GM23248 (cell line): ENCODE measurements at regions not wholly inside any gene's neighbourhood (a gene's known extent, or its start where the extent isn't known, plus 50 kb on each side); places are given as distances from the start of the nearest gene placed in this dataset.

Source experiments
- DNase-seq: peaks from one replicate; pipeline ENCODE4 v3.0.0-alpha.2; 2015
- H2AFZ ChIP-seq: fragments of 200-600 bp; sonication (generic); 2 replicates; pipeline ENCODE4 v1.6.1; 2016; ENCODE audit warnings: antibody characterized with exemption
- H3F3A ChIP-seq: fragments of 200-600 bp; sonication (generic); 2 replicates; pipeline ENCODE4 v1.6.1; 2016; ENCODE audit warnings: mild to moderate bottlenecking, antibody characterized with exemption, mixed run types; ENCODE audit not compliant: insufficient read depth
- H3K27ac ChIP-seq: fragments of 200-600 bp; sonication (generic); 2 replicates; pipeline ENCODE4 v1.5.1; 2016; ENCODE audit warnings: mild to moderate bottlenecking
- H3K27me3 ChIP-seq: fragments of 200-600 bp; sonication (generic); replicated peaks from 2 replicates; pipeline ENCODE4 v1.6.1; 2016; ENCODE audit warnings: mild to moderate bottlenecking; ENCODE audit not compliant: insufficient read depth
- H3K36me3 ChIP-seq: fragments of 200-600 bp; sonication (generic); 2 replicates; pipeline ENCODE4 v1.6.1; 2016; ENCODE audit warnings: low read depth, mild to moderate bottlenecking
- H3K4me1 ChIP-seq: fragments of 200-600 bp; sonication (generic); 2 replicates; pipeline ENCODE4 v1.6.1; 2016; ENCODE audit warnings: mild to moderate bottlenecking; ENCODE audit not compliant: insufficient read depth
- H3K4me2 ChIP-seq: fragments of 200-600 bp; sonication (generic); one replicate; pipeline ENCODE4 v1.6.1; 2016; ENCODE audit warnings: mild to moderate bottlenecking; ENCODE audit not compliant: unreplicated experiment
- H3K4me3 ChIP-seq: fragments of 200-600 bp; sonication (generic); 2 replicates; pipeline ENCODE4 v1.5.1; 2016; ENCODE audit warnings: mild to moderate bottlenecking
- H3K79me2 ChIP-seq: fragments of 200-600 bp; sonication (generic); 2 replicates; pipeline ENCODE4 v1.6.1; 2016; ENCODE audit warnings: mild to moderate bottlenecking; ENCODE audit not compliant: insufficient read depth
- H3K9ac ChIP-seq: fragments of 200-600 bp; sonication (generic); 2 replicates; pipeline ENCODE4 v1.6.1; 2016; ENCODE audit warnings: mild to moderate bottlenecking
- H3K9me2 ChIP-seq: fragments of 200-600 bp; sonication (generic); 2 replicates; pipeline ENCODE4 v1.6.1; 2016; ENCODE audit warnings: mixed run types, mild to moderate bottlenecking, moderate library complexity; ENCODE audit not compliant: insufficient read depth
- H3K9me3 ChIP-seq: fragments of 200-600 bp; sonication (generic); one replicate; pipeline ENCODE4 v1.6.1; 2017; ENCODE audit warnings: low read depth
- H4K20me1 ChIP-seq: fragments of 200-600 bp; sonication (generic); 2 replicates; pipeline ENCODE4 v1.6.0; 2016; ENCODE audit not compliant: insufficient read depth
- EZH2 ChIP-seq: fragments of 200-600 bp; sonication (generic); IDR thresholded peaks from 2 replicates; pipeline ENCODE4 v1.6.1; 2018; ENCODE audit warnings: antibody characterized with exemption, mild to moderate bottlenecking; ENCODE audit not compliant: insufficient read depth, poor library complexity, severe bottlenecking
- EZH2phosphoT487 ChIP-seq: fragments of 200-600 bp; sonication (generic); IDR thresholded peaks from 2 replicates; pipeline ENCODE4 v1.6.1; 2018; ENCODE audit warnings: antibody characterized with exemption, moderate library complexity, mild to moderate bottlenecking, low read depth; ENCODE audit not compliant: insufficient read depth
- WGBS, 2 experiments: methylation state at CpG; one replicate each; pipeline ENCODE4 v1.1.6; 2015 to 2017; ENCODE audit warnings: low lambda C conversion rate in 2 of 2, low coverage in 1 of 2; ENCODE audit errors: missing lambda C conversion rate in 2 of 2; 5-methylcytosine and 5-hydroxymethylcytosine counted together
- in situ Hi-C: fragments of 300-500 bp; cut with MboI; formaldehyde crosslinking; loops from 2 replicates; pipeline ENCODE4 v1.15.0; 2020

DNA sequence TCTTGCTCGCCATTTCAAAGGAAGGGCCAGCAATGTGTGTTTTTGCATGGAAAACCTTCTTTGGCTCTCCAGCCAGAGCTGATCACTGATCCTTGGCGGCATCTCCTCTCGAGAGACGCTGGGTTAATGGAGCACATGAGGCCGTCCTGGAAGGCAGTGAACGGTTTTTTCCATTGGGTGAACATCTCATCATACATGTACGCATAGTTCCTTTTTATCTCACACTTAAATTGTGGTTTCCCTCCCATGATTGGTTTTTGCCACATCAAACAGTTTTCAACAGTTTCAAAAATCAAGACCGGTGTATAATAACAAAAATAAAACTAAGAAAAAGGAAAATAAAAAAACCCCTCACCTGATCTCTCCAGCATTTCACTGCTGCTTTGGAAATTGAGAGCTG is 276.4 kb downstream of the TCF7L2 start:
- H3K27me3 ChIP-seq = 0 out of 2 replicates have a peak, but pooled peaks cover 4% of the 10 kb centered on the region
- H3F3A ChIP-seq = 0 out of 2 replicates have a peak, but pooled peaks cover 7% of the 10 kb centered on the region
- no peak overlapping the region for H3K9ac ChIP-seq
- no peaks in the 10 kb centered on the region for H3K9me2 ChIP-seq
- no peak overlapping the region for H3K4me2 ChIP-seq
- no peak overlapping the region for H3K27ac ChIP-seq
- H3K9me3 ChIP-seq = no peaks in the 10 kb centered on the region
- peaks cover 15% of the 10 kb centered on the region for H3K4me1 ChIP-seq
- H3K4me3 ChIP-seq = no peak overlapping the region
- DNase-seq = no peak
- H4K20me1 ChIP-seq = no peaks in the 10 kb centered on the region
- H2AFZ ChIP-seq = no peak overlapping the region
- no peaks in the 10 kb centered on the region for H3K36me3 ChIP-seq
- no peak for TF ChIP-seq EZH2phosphoT487
- TF ChIP-seq EZH2 = no peak
- H3K79me2 ChIP-seq = no peaks in the 10 kb centered on the region
- in situ Hi-C loops = no loop called here
- WGBS, 2 experiments = 92 to 97% methylated on average over 8 of the region's 8 CpGs

- Histone ChIP-seq H3K4me1 (peaks cover 12% of the 10 kb centered on the region), H3K9me2 (no peaks in the 10 kb centered on the region), H3K4me2 (no peak overlapping the region), H3K27me3 (0 out of 2 replicates have a peak, but pooled peaks cover 4% of the 10 kb centered on the region), H3F3A (0 out of 2 replicates have a peak, but pooled peaks cover 4% of the 10 kb centered on the region), H3K9me3 (no peaks in the 10 kb centered on the region), H2AFZ (no peak overlapping the region), H3K36me3 (no peaks in the 10 kb centered on the region), H4K20me1 (no peaks in the 10 kb centered on the region), H3K27ac (no peak overlapping the region), H3K79me2 (no peaks in the 10 kb centered on the region), H3K9ac (no peak overlapping the region), H3K4me3 (no peak overlapping the region)
- no peak for DNase-seq
- 73 to 74% methylated on average over 8 of the region's 8 CpGs for WGBS, 2 experiments
- TF ChIP-seq EZH2 (no peak), EZH2phosphoT487 (no peak)
- in situ Hi-C loops = no loop called here
Observed at GRCh38 chr10:113226831-113227445, 276.9 kb downstream of the TCF7L2 start.

DNA sequence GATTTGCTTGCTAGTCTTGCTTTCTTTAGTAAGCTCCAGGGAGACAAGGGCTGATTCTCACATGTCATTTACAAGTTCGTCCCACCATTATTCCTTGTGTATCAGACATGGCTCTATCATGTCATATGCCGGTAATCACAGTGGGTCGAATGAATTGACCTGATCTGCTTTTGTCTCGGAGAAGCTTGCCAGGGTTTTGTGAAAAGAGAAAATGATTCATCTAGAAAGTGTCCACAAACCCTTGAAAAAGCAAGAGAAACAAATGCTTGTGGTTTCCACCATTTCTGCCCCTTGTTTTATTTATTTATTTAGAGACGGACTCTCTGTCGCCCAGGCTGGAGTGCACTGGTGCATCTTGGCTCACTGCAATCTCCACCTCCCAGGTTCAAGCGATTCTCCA is 278.5 kb downstream of the TCF7L2 start:
- no peak overlapping the region for H2AFZ ChIP-seq
- WGBS, 2 experiments = 35 to 45% methylated on average over 7 of the region's 7 CpGs
- H3K9me3 ChIP-seq = no peaks in the 10 kb centered on the region
- H3F3A ChIP-seq = no peaks in the 10 kb centered on the region
- no peaks in the 10 kb centered on the region for H3K79me2 ChIP-seq
- no peak overlapping the region for H3K4me3 ChIP-seq
- no peak overlapping the region for H3K9ac ChIP-seq
- peak; percentile 85 for DNase-seq
- TF ChIP-seq EZH2 (no peak), EZH2phosphoT487 (no peak)
- H3K27ac ChIP-seq = no peak overlapping the region
- no peaks in the 10 kb centered on the region for H4K20me1 ChIP-seq
- in situ Hi-C loops = no loop called here
- 0 out of 2 replicates have a peak, but pooled peaks cover 4% of the 10 kb centered on the region for H3K27me3 ChIP-seq
- H3K4me2 ChIP-seq = no peak overlapping the region
- no peaks in the 10 kb centered on the region for H3K9me2 ChIP-seq
- H3K36me3 ChIP-seq = no peaks in the 10 kb centered on the region
- peaks cover 4% of the 10 kb centered on the region; the same call in 1 of the 2 replicates for H3K4me1 ChIP-seq

- TF ChIP-seq EZH2 (no peak), EZH2phosphoT487 (no peak)
- Histone ChIP-seq H3K9me3 (no peaks in the 10 kb centered on the region), H2AFZ (no peak overlapping the region), H3K9ac (no peak overlapping the region), H3K4me3 (no peak overlapping the region), H3K27ac (no peak overlapping the region), H3K4me2 (no peak overlapping the region), H3K79me2 (no peaks in the 10 kb centered on the region), H3K27me3 (0 out of 2 replicates have a peak, but pooled peaks cover 4% of the 10 kb centered on the region), H3K9me2 (no peaks in the 10 kb centered on the region), H3F3A (no peaks in the 10 kb centered on the region), H3K36me3 (no peaks in the 10 kb centered on the region), H3K4me1 (peaks cover 4% of the 10 kb centered on the region; the same call in 1 of the 2 replicates), H4K20me1 (no peaks in the 10 kb centered on the region)
- in situ Hi-C loops = no loop called here
- 35 to 43% methylated on average over 6 of the region's 6 CpGs for WGBS, 2 experiments
- DNase-seq = no peak
Observed at GRCh38 chr10:113230011-113230610, 280.1 kb downstream of the TCF7L2 start.
